ENCODE measurements at regions not wholly inside any gene's neighbourhood (a gene's known extent, or its start where the extent isn't known, plus 50 kb on each side); places are given as distances from the start of the nearest gene placed in this dataset.

- no TSS peak for BruUV-seq (replicated peaks)
- intact Hi-C loops (cut with micrococcal nuclease; ENCODE audit: unreplicated experiment) (no loop called here), in situ Hi-C loops (cut with HindIII; ENCODE audit: low pct_unique_long_range_greater_than_20kb, low sequenced_read_pairs) (no loop called here)
- DNase-seq (ENCODE audit: low read depth, low spot score) (no peak), ATAC-seq (no peak)
- ChIA-PET CTCF (no interaction called here), POLR2A (no interaction called here)
- Histone ChIP-seq H3K9me3 (ENCODE audit: control insufficient read depth, insufficient read depth, low read depth, low read length) (no peaks in the 10 kb centered on the region), H3K27me3 (ENCODE audit: control insufficient read depth, insufficient read depth, low read length) (no peaks in the 10 kb centered on the region), H3K27ac (ENCODE audit: low read length) (no peak overlapping the region), H3K36me3 (ENCODE audit: control insufficient read depth, insufficient read depth, low read length) (no peaks in the 10 kb centered on the region), H3K4me1 (ENCODE audit: control insufficient read depth, insufficient read depth, low read length) (no peaks in the 10 kb centered on the region), H3K4me3 (ENCODE audit: low read depth in 2 of 2, low read length in 2 of 2) (no peak overlapping the region)
- TF ChIP-seq CTCF (IDR thresholded peaks at IDR 0.05), result no peak
- TF ChIP-seq TCF7L2 (IDR thresholded peaks at IDR 0.05; ENCODE audit: low read depth, low read length), result no peak
- TF ChIP-seq SIN3A (IDR thresholded peaks at IDR 0.05; ENCODE audit: borderline replicate concordance, insufficient read depth, low read depth, low read length), result no peak
- TF ChIP-seq, protein P1, sequence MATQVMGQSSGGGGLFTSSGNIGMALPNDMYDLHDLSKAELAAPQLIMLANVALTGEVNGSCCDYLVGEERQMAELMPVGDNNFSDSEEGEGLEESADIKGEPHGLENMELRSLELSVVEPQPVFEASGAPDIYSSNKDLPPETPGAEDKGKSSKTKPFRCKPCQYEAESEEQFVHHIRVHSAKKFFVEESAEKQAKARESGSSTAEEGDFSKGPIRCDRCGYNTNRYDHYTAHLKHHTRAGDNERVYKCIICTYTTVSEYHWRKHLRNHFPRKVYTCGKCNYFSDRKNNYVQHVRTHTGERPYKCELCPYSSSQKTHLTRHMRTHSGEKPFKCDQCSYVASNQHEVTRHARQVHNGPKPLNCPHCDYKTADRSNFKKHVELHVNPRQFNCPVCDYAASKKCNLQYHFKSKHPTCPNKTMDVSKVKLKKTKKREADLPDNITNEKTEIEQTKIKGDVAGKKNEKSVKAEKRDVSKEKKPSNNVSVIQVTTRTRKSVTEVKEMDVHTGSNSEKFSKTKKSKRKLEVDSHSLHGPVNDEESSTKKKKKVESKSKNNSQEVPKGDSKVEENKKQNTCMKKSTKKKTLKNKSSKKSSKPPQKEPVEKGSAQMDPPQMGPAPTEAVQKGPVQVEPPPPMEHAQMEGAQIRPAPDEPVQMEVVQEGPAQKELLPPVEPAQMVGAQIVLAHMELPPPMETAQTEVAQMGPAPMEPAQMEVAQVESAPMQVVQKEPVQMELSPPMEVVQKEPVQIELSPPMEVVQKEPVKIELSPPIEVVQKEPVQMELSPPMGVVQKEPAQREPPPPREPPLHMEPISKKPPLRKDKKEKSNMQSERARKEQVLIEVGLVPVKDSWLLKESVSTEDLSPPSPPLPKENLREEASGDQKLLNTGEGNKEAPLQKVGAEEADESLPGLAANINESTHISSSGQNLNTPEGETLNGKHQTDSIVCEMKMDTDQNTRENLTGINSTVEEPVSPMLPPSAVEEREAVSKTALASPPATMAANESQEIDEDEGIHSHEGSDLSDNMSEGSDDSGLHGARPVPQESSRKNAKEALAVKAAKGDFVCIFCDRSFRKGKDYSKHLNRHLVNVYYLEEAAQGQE (IDR thresholded peaks at IDR 0.05; ENCODE audit: insufficient read depth in 1 of 2, low read depth in 2 of 2, low read length in 1 of 2), result no peak
- no peak for TF ChIP-seq POLR2AphosphoS5 (IDR thresholded peaks at IDR 0.05; ENCODE audit: low read depth, low read length)
Observed at GRCh38 chr2:147718831-147719230, 126.0 kb upstream of the ACVR2A start.

DNA sequence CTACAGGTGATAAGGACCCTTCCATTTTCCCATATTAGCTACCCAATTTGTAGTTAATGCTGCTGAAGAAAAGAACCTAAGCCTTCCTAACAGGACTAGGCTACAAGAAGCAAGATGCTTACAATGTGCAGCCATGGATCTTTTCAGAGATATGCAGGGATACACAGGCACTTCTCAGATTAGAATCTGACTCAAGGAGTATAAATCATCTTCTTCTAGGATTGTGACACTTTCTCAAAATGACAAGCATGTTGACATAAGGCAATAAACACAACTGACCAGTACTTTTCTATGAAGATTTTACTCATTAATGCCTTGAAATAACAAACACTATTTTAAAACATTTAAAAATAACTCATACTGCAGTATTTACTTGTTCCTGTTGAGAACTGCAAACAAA, 127.9 kb upstream of the ACVR2A start:
- Histone ChIP-seq H3K27me3 (ENCODE audit: control insufficient read depth, insufficient read depth, low read length) (no peaks in the 10 kb centered on the region), H3K4me3 (ENCODE audit: low read depth in 2 of 2, low read length in 2 of 2) (no peak overlapping the region), H3K36me3 (ENCODE audit: control insufficient read depth, insufficient read depth, low read length) (no peaks in the 10 kb centered on the region), H3K9me3 (ENCODE audit: control insufficient read depth, insufficient read depth, low read depth, low read length) (no peaks in the 10 kb centered on the region), H3K27ac (ENCODE audit: low read length) (no peak overlapping the region), H3K4me1 (ENCODE audit: control insufficient read depth, insufficient read depth, low read length) (no peaks in the 10 kb centered on the region)
- DNase-seq (ENCODE audit: low read depth, low spot score) (no peak), ATAC-seq (no peak)
- intact Hi-C loops (cut with micrococcal nuclease; ENCODE audit: unreplicated experiment), result no loop called here
- ChIA-PET CTCF (no interaction called here), POLR2A (no interaction called here)
- TF ChIP-seq CTCF (IDR thresholded peaks at IDR 0.05), result no peak
- TF ChIP-seq SIN3A (IDR thresholded peaks at IDR 0.05; ENCODE audit: borderline replicate concordance, insufficient read depth, low read depth, low read length), result no peak
- no peak for TF ChIP-seq POLR2AphosphoS5 (IDR thresholded peaks at IDR 0.05; ENCODE audit: low read depth, low read length)
- no peak for TF ChIP-seq TCF7L2 (IDR thresholded peaks at IDR 0.05; ENCODE audit: low read depth, low read length)
- TF ChIP-seq, protein P1 (IDR thresholded peaks at IDR 0.05; ENCODE audit: insufficient read depth in 1 of 2, low read depth in 2 of 2, low read length in 1 of 2), result no peak
- in situ Hi-C loops (cut with HindIII; ENCODE audit: low pct_unique_long_range_greater_than_20kb, low sequenced_read_pairs), result no loop called here
- BruUV-seq (replicated peaks), result no TSS peak
